ENCODE measurements at regions not wholly inside any gene's neighbourhood (a gene's known extent, or its start where the extent isn't known, plus 50 kb on each side); places are given as distances from the start of the nearest gene placed in this dataset.

- no peaks in the 10 kb centered on the region for H3K27me3 ChIP-seq (ENCODE audit: control insufficient read depth in 4 of 4, insufficient read depth in 4 of 4, low read length in 3 of 4)
- H3K27ac ChIP-seq (ENCODE audit: low read depth in 1 of 2, low read length in 2 of 2), result no peak overlapping the region
- no peak overlapping the region for H3K9ac ChIP-seq (ENCODE audit: low read depth in 1 of 2, low read length in 2 of 2)
- TF ChIP-seq ZBTB33 (IDR thresholded peaks at IDR 0.05) (no peak), GABPA (IDR thresholded peaks at IDR 0.05 in 1 of 2, conservative IDR thresholded peaks at IDR 0.05 in 1 of 2) (no peak), RAD21 (IDR thresholded peaks at IDR 0.05) (no peak), HNF4G (IDR thresholded peaks at IDR 0.05) (no peak)
- no peak overlapping the region for H3K4me3 ChIP-seq (ENCODE audit: low read depth in 1 of 3, low read length in 3 of 3)
- DNase-seq (ENCODE audit: low spot score), result peak; percentile 13
- no peaks in the 10 kb centered on the region for H3K36me3 ChIP-seq (ENCODE audit: control insufficient read depth in 4 of 4, insufficient read depth in 3 of 4, low read depth in 1 of 4, low read length in 3 of 4)
- H3K4me1 ChIP-seq (ENCODE audit: control insufficient read depth in 4 of 4, insufficient read depth in 4 of 4, low read length in 3 of 4), result no peaks in the 10 kb centered on the region
- 89% methylated on average over 4 of the region's 4 CpGs for WGBS
- no peaks in the 10 kb centered on the region for H3K9me3 ChIP-seq (ENCODE audit: control insufficient read depth in 4 of 4, low read length in 3 of 4)
These were observed 108.6 kb downstream of the TRIM29 start for GRCh38 chr11:120029321-120029720.

- H3K4me3 ChIP-seq (ENCODE audit: low read depth in 1 of 3, low read length in 3 of 3), result no peak overlapping the region
- no peaks in the 10 kb centered on the region for H3K9me3 ChIP-seq (ENCODE audit: control insufficient read depth in 4 of 4, low read length in 3 of 4)
- no peak overlapping the region for H3K27ac ChIP-seq (ENCODE audit: low read depth in 1 of 2, low read length in 2 of 2)
- TF ChIP-seq EGR1 (IDR thresholded peaks at IDR 0.05; ENCODE audit: low read depth in 2 of 2), result no peak
- TF ChIP-seq JUND (IDR thresholded peaks at IDR 0.05), result no peak
- H3K27me3 ChIP-seq (ENCODE audit: control insufficient read depth in 4 of 4, insufficient read depth in 4 of 4, low read length in 3 of 4), result no peaks in the 10 kb centered on the region
- H3K36me3 ChIP-seq (ENCODE audit: control insufficient read depth in 4 of 4, insufficient read depth in 3 of 4, low read depth in 1 of 4, low read length in 3 of 4), result no peaks in the 10 kb centered on the region
- DNase-seq (ENCODE audit: low spot score), result peak; percentile 20
- H3K9ac ChIP-seq (ENCODE audit: low read depth in 1 of 2, low read length in 2 of 2), result no peak overlapping the region
- 88% methylated on average over 8 of the region's 8 CpGs for WGBS
- H3K4me1 ChIP-seq (ENCODE audit: control insufficient read depth in 4 of 4, insufficient read depth in 4 of 4, low read length in 3 of 4), result no peaks in the 10 kb centered on the region
These were observed 109.0 kb downstream of the TRIM29 start for GRCh38 chr11:120028897-120029258.

DNA sequence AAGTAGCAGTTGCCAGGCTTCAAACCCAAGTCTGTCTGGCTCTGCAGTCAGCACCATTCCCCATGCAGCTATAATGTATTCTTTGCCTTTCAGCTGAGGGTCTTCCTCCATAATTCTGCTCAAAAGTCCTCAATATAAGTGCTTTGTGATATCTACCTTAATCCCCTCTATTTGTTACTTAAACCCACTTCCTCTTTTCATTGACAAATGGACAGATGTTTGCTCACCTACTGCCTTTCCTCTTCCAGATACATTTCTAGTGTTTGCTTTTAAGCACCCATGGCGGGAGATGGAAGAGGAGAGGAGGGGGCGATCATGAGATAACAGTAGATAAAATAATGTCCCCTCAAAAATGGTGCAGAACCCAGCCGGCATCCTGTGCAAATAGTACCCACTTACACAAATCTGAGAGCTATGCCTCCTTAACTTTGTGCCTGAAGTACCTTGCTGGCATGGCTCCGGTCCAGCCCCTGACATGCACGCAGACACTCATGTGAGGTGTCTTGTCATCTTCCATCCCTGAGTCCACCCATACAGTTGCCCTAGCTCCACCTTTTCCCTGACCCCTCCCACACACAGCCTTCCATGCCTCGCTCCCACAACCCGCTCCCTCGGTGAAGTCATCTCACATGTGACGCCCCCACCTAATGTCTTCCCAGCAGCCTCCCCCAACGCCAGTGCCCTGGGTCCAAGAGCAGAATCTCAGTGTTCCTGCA is 109.6 kb downstream of the TRIM29 start:
- H3K36me3 ChIP-seq (ENCODE audit: control insufficient read depth in 4 of 4, insufficient read depth in 3 of 4, low read depth in 1 of 4, low read length in 3 of 4), result no peaks in the 10 kb centered on the region
- DNase-seq (ENCODE audit: low spot score), result peak; percentile 28
- no peak overlapping the region for H3K27ac ChIP-seq (ENCODE audit: low read depth in 1 of 2, low read length in 2 of 2)
- no peaks in the 10 kb centered on the region for H3K27me3 ChIP-seq (ENCODE audit: control insufficient read depth in 4 of 4, insufficient read depth in 4 of 4, low read length in 3 of 4)
- TF ChIP-seq CTCF (IDR thresholded peaks at IDR 0.05; ENCODE audit: low read depth, low read length, missing input control) (no peak), RXRA (IDR thresholded peaks at IDR 0.05) (no peak), ZBTB33 (IDR thresholded peaks at IDR 0.05) (no peak), FOXA1 (IDR thresholded peaks at IDR 0.05) (no peak), RAD21 (IDR thresholded peaks at IDR 0.05) (no peak), HNF4A (conservative IDR thresholded peaks at IDR 0.05) (no peak), FOXA2 (IDR thresholded peaks at IDR 0.05) (no peak), TAF1 (conservative IDR thresholded peaks at IDR 0.05) (no peak), EGR1 (IDR thresholded peaks at IDR 0.05; ENCODE audit: low read depth in 2 of 2) (no peak), YY1 (IDR thresholded peaks at IDR 0.05) (no peak)
- TF ChIP-seq, protein P1, sequence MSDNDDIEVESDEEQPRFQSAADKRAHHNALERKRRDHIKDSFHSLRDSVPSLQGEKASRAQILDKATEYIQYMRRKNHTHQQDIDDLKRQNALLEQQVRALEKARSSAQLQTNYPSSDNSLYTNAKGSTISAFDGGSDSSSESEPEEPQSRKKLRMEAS (IDR thresholded peaks at IDR 0.05), result no peak
- peaks cover 0 to 3% (median 0%) of the 10 kb centered on the region in 4 donors for H3K4me1 ChIP-seq (ENCODE audit: control insufficient read depth in 4 of 4, insufficient read depth in 4 of 4, low read length in 3 of 4)
- WGBS, result 74% methylated on average over 10 of the region's 10 CpGs
- H3K4me3 ChIP-seq (ENCODE audit: low read depth in 1 of 3, low read length in 3 of 3), result no peak overlapping the region
- H3K9ac ChIP-seq (ENCODE audit: low read depth in 1 of 2, low read length in 2 of 2), result no peak overlapping the region
- no peaks in the 10 kb centered on the region for H3K9me3 ChIP-seq (ENCODE audit: control insufficient read depth in 4 of 4, low read length in 3 of 4)

All from liver (tissue), 8 donors.